Thyroid gland (tissue), 4 donors: ENCODE measurements at regions not wholly inside any gene's neighbourhood (a gene's known extent, or its start where the extent isn't known, plus 50 kb on each side); places are given as distances from the start of the nearest gene placed in this dataset.

Experiments used
- DNase-seq, 2 donors: peaks; one replicate each; pipeline ENCODE4 v3.0.0-alpha.2; 2019
- H3K27ac ChIP-seq, 3 donors: fragments of 200-600 bp; sonication (generic); 1 replicate in 2 of 3; 2 replicates in 1 of 3; pipeline ENCODE4 v1.5.1; 2016 to 2019; ENCODE audit warnings: mild to moderate bottlenecking in 1 of 3, moderate library complexity in 1 of 3
- H3K27me3 ChIP-seq: fragments of 200-600 bp; sonication (generic); one replicate; pipeline ENCODE4 v1.5.1; 2019
- H3K36me3 ChIP-seq, 2 donors: fragments of 200-600 bp; sonication (generic); one replicate each; pipeline ENCODE4 v1.5.1; 2016 to 2019
- H3K4me1 ChIP-seq, 2 donors: fragments of 200-600 bp; sonication (generic); one replicate each; pipeline ENCODE4 v1.5.1; 2017 to 2019
- H3K4me3 ChIP-seq, 3 donors: fragments of 200-600 bp; sonication (generic); replicated peaks in 1 of 3; 1 replicate in 2 of 3; 2 replicates in 1 of 3; pipeline ENCODE4 v1.5.1; 2016; ENCODE audit warnings: mild to moderate bottlenecking in 1 of 3
- H3K9me3 ChIP-seq: fragments of 200-600 bp; sonication (generic); one replicate; pipeline ENCODE4 v1.5.1; 2017
- CTCF ChIP-seq, 6 experiments: fragments of 200-600 bp in 3 of 6; fragments of 450-650 bp in 3 of 6; sonication (generic) in 3 of 6; IDR thresholded peaks; one replicate each; pipeline ENCODE4 v1.5.1; 2016 to 2019; ENCODE audit warnings: antibody characterized with exemption in 6 of 6, mild to moderate bottlenecking in 2 of 6, inconsistent platforms in 1 of 6, moderate library complexity in 1 of 6
- POLR2A ChIP-seq, 2 donors: fragments of 450-650 bp; IDR thresholded peaks; one replicate each; pipeline ENCODE4 v1.6.1; 2017; ENCODE audit warnings: antibody characterized with exemption in 2 of 2, mild to moderate bottlenecking in 2 of 2, moderate library complexity in 1 of 2
- WGBS, 2 donors: methylation state at CpG; one replicate each; pipeline ENCODE4 v1.1.5; 2017; 5-methylcytosine and 5-hydroxymethylcytosine counted together
- intact Hi-C: fragments of 100-400 bp; cut with DNase I; formaldehyde crosslinking; loops from one replicate; pipeline ENCODE4 v1.15.1; 2023

DNA sequence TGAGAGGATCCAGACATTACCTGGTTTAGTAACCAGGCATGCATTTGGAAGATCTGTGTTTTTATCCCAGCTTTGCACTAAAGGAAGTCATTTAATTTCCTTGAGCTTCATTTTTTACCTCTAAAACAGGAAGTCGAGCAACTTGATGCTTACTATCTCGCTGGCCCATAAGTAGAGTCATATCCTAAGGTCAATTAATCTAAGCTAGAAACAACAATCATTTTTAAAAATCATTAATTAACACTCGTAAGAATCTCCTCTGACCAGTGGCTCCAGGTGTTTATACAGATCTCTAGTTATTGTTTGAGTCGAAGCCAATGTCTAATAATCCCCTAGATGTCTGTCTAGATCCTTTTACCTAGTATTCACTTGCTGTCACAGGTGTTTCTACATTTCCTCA, 355.8 kb upstream of the DCN start:
- Histone ChIP-seq H3K4me1 (no peaks in the 10 kb centered on the region), H3K36me3 (no peaks in the 10 kb centered on the region), H3K27me3 (no peaks in the 10 kb centered on the region), H3K4me3 (no peak overlapping the region), H3K9me3 (no peaks in the 10 kb centered on the region), H3K27ac (no peak overlapping the region)
- 64 to 81% methylated on average over 4 of the region's 4 CpGs for WGBS, 2 donors
- DNase-seq, result no peak
- TF ChIP-seq CTCF (IDR thresholded peaks at IDR 0.05) (no peak), POLR2A (IDR thresholded peaks at IDR 0.05) (no peak)
- intact Hi-C loops, result no loop called here

GRCh38 chr12:91533366-91533765, 350.7 kb upstream of the DCN start:
- Histone ChIP-seq H3K4me1 (no peaks in the 10 kb centered on the region), H3K27ac (no peak overlapping the region), H3K27me3 (no peaks in the 10 kb centered on the region), H3K36me3 (no peaks in the 10 kb centered on the region), H3K4me3 (no peak overlapping the region), H3K9me3 (no peaks in the 10 kb centered on the region)
- WGBS, 2 donors, result 89 to 91% methylated on average over 1 of the region's 1 CpG
- DNase-seq, result no peak
- no peak for TF ChIP-seq CTCF (IDR thresholded peaks at IDR 0.05)
- no peak for TF ChIP-seq POLR2A (IDR thresholded peaks at IDR 0.05)
- intact Hi-C loops, result no loop called here

DNA sequence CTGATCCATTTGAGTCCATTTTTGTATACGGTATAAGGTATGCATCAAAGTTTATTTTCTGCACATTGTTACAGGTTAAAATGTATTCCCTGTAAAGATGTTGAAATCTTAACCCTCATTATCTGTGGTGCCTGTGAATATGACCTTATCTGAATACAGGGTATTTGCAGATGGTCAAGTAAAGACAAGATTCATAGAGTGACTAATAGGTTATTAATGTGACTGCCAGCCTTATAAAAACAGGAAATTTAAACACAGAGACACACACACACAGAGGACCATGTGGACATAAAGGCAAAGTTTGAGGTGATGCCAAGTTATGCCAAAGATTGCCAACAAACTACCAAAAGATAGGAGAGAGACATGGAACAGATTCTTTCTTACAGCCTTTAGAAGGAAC, 347.2 kb upstream of the DCN start:
- intact Hi-C loops, result no loop called here
- DNase-seq, result no peak

DNA sequence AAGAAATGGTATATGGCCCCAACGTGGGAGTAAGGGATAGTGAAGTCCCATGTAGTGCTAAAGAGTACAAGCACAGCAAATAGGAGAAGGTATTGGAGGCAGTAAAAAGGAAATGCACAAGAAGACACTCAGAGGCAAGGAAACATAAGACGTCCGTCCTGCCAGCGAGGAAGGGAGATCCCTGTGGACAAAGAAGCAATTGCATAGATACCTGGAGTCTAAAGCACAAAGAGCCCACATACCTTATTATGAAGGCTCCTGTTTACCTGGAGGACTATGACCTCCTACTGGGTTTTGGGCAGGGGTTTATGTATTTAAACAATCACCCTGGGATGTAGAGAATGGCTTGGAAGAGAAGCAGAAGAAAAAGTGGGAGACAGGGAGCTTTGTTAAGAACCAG, 341.2 kb upstream of the DCN start:
- intact Hi-C loops, result no loop called here
- no peak overlapping the region for H3K4me3 ChIP-seq
- no peak overlapping the region for H3K27ac ChIP-seq
- no peaks in the 10 kb centered on the region for H3K9me3 ChIP-seq
- H3K4me1 ChIP-seq, result no peaks in the 10 kb centered on the region
- TF ChIP-seq POLR2A (IDR thresholded peaks at IDR 0.05) (no peak), CTCF (IDR thresholded peaks at IDR 0.05) (no peak)
- H3K27me3 ChIP-seq, result no peaks in the 10 kb centered on the region
- no peaks in the 10 kb centered on the region for H3K36me3 ChIP-seq
- DNase-seq, result no peak
- WGBS, 2 donors, result 80 to 88% methylated on average over 4 of the region's 4 CpGs

More for the DNA sequence above, 347.2 kb upstream of the DCN start:
- Histone ChIP-seq H3K27ac (no peak overlapping the region), H3K4me1 (no peaks in the 10 kb centered on the region), H3K27me3 (no peaks in the 10 kb centered on the region), H3K36me3 (no peaks in the 10 kb centered on the region), H3K9me3 (no peaks in the 10 kb centered on the region), H3K4me3 (no peak overlapping the region)
- TF ChIP-seq POLR2A (IDR thresholded peaks at IDR 0.05), result no peak
- no peak for TF ChIP-seq CTCF (IDR thresholded peaks at IDR 0.05)
- 91 to 93% methylated on average over 1 of the region's 1 CpG for WGBS, 2 donors

DNA sequence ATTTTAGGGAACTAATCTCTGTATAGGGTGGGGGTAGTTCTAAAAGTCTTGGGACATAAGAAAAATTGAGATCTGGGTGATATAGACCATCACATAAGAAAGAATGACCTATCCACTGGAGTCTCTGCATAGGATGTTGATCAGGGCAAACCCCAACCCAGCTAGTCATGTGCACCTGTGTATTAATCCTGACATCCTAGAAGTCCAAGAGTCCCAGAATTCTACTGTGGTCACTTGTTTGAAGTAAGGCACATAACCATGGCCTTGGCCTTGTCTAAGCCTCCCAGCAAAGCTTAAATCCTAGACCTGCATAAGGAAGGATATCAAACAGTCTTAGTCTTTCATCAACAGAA, 334.1 kb upstream of the DCN start:
- no peak overlapping the region for H3K27ac ChIP-seq
- TF ChIP-seq CTCF (IDR thresholded peaks at IDR 0.05) (no peak), POLR2A (IDR thresholded peaks at IDR 0.05) (no peak)

More for the DNA sequence above, 334.1 kb upstream of the DCN start:
- Histone ChIP-seq H3K9me3 (no peaks in the 10 kb centered on the region), H3K27me3 (no peaks in the 10 kb centered on the region), H3K4me3 (no peak overlapping the region), H3K4me1 (no peaks in the 10 kb centered on the region), H3K36me3 (no peaks in the 10 kb centered on the region)
- no peak for DNase-seq
- intact Hi-C loops, result no loop called here
